Right lobe of liver (tissue), 6 donors: ENCODE measurements at regions not wholly inside any gene's neighbourhood (a gene's known extent, or its start where the extent isn't known, plus 50 kb on each side); places are given as distances from the start of the nearest gene placed in this dataset.

ENCODE experiments used
- ATAC-seq, 4 donors: fragments of 200-7000 bp; cut with Tn5 transposase; one replicate each; pipeline ENCODE4 v1.9.1; 2020; ENCODE audit warnings: mild to moderate bottlenecking in 4 of 4, moderate library complexity in 4 of 4
- DNase-seq, 3 donors: peaks; one replicate each; pipeline ENCODE4 v3.0.0-alpha.2; 2020
- H3K27ac ChIP-seq, 3 donors: fragments of 200-600 bp; one replicate each; pipeline ENCODE4 v1.8.0; 2022
- H3K27me3 ChIP-seq, 2 donors: fragments of 200-600 bp; one replicate each; pipeline ENCODE4 v1.8.0; 2022
- H3K36me3 ChIP-seq, 4 donors: fragments of 200-600 bp; sonication (generic) in 1 of 4; one replicate each; pipeline versions ENCODE4 v1.5.1 to v1.8.0; 2017 to 2022; ENCODE audit warnings: control low read depth in 1 of 4
- H3K4me1 ChIP-seq, 4 donors: fragments of 200-600 bp; sonication (generic) in 1 of 4; one replicate each; pipeline versions ENCODE4 v1.5.1 to v1.8.0; 2017 to 2022; ENCODE audit warnings: control low read depth in 1 of 4
- H3K4me3 ChIP-seq, 3 donors: fragments of 200-600 bp; one replicate each; pipeline ENCODE4 v1.8.0; 2022
- H3K9me3 ChIP-seq, 4 donors: fragments of 200-600 bp; sonication (generic) in 1 of 4; one replicate each; pipeline versions ENCODE4 v1.5.1 to v1.8.0; 2017 to 2022; ENCODE audit warnings: control low read depth in 1 of 4
- CTCF ChIP-seq, 4 donors: fragments of 200-600 bp in 3 of 4; fragments of 450-650 bp in 1 of 4; IDR thresholded peaks; one replicate each; pipeline versions ENCODE4 v1.5.1 to v1.8.0; 2016 to 2022; ENCODE audit warnings: antibody characterized with exemption in 4 of 4, mild to moderate bottlenecking in 2 of 4
- POLR2A ChIP-seq: fragments of 450-650 bp; IDR thresholded peaks from one replicate; pipeline ENCODE4 v1.6.1; 2017; ENCODE audit warnings: antibody characterized with exemption, mild to moderate bottlenecking
- WGBS: methylation state at CpG from one replicate; pipeline ENCODE4 v1.1.6; 2018; ENCODE audit warnings: low coverage, low lambda C conversion rate; ENCODE audit not compliant: insufficient coverage; ENCODE audit errors: missing lambda C conversion rate; 5-methylcytosine and 5-hydroxymethylcytosine counted together
- intact Hi-C, 2 donors: fragments of 100-400 bp; cut with DNase I; formaldehyde crosslinking; loops; one replicate each; pipeline versions ENCODE4 v1.11.2 to v1.14.1; 2022
- donor health status: DM: no; HTN: yes; CAD: no.
- donor health status: DM: no; HTN: no; CAD: no.
- donor health status: DM: no; HTN: no; CAD: no.
- donor health status: DM: no; HTN: yes; CAD: no.
- donor health status: DM: no; HTN: yes; CAD: no.

- TF ChIP-seq CTCF (IDR thresholded peaks at IDR 0.05) = no peak
- TF ChIP-seq POLR2A = no peak
- Histone ChIP-seq H3K27ac (no peak overlapping the region), H3K4me1 (no peaks in the 10 kb centered on the region), H3K27me3 (no peaks in the 10 kb centered on the region), H3K9me3 (no peaks in the 10 kb centered on the region), H3K36me3 (no peaks in the 10 kb centered on the region), H3K4me3 (no peak overlapping the region)
- WGBS = 17% methylated on average over 4 of the region's 4 CpGs
- DNase-seq = no peak
- ATAC-seq = no peak
- intact Hi-C loops = no loop called here
These were observed 301.2 kb upstream of the HSF2 start for GRCh38 chr6:122098201-122098678.

- WGBS = 45% methylated on average over 3 of the region's 3 CpGs
- Histone ChIP-seq H3K4me1 (no peaks in the 10 kb centered on the region), H3K9me3 (no peaks in the 10 kb centered on the region), H3K36me3 (no peaks in the 10 kb centered on the region), H3K4me3 (no peak overlapping the region), H3K27me3 (no peaks in the 10 kb centered on the region), H3K27ac (no peak overlapping the region)
- no peak for ATAC-seq
- TF ChIP-seq POLR2A (no peak), CTCF (IDR thresholded peaks at IDR 0.05) (no peak)
- no peak for DNase-seq
- intact Hi-C loops = no loop called here
These were observed 297.4 kb upstream of the HSF2 start for GRCh38 chr6:122102026-122102425.

DNA sequence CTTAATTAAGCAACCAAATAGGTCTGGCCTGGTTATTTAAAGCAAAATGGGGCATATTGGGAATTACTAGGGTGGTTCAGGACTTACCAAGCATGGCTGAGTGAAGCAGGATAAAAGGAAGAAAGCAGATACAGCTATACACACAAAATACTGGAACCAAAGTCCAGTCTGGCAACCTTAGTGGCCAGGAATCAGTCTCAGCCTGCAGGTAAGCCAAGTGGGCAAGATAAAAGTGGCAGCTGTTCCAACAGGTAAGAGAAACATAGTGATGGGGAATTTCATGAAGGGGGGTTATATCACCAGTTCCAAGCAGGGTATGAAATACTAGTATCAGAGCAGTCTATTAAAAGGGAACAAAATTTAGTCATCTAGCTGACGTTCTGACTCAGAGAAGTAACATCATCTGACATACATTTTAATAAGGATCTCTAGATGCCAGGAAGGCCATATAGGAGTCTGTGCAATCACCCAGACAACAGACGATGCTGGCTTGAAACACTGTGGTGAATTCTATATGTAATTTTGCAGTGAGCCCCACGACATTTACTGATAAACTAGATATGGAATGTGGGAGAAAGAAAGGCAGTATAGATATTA is 292.1 kb upstream of the HSF2 start:
- intact Hi-C loops = no loop called here
- TF ChIP-seq POLR2A = no peak
- TF ChIP-seq CTCF (IDR thresholded peaks at IDR 0.05) = no peak
- Histone ChIP-seq H3K27ac (no peak overlapping the region), H3K4me3 (no peak overlapping the region), H3K36me3 (no peaks in the 10 kb centered on the region), H3K27me3 (no peaks in the 10 kb centered on the region), H3K9me3 (no peaks in the 10 kb centered on the region), H3K4me1 (no peaks in the 10 kb centered on the region)
- no peak for ATAC-seq
- DNase-seq = no peak
- WGBS = 44% methylated on average over 3 of the region's 3 CpGs

DNA sequence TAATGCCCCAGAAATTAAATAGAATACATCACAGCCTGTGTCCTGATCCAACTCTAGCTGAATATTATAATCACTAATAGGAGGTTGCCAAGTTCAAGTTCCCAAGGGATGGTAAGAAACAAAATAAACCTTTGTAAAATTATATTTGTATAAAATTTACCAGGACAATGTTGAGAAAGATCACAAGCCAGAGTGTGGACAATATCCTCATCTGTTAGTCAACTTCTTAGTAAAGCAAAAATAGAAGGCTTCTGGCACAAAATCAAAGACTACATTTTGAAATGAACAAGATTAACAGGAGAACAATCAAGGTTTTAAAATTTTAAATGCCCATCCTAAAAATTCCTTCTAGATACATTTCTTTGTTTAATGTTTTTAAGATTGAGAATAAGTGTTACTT is 290.4 kb upstream of the HSF2 start:
- no peak overlapping the region for H3K4me3 ChIP-seq
- no peak overlapping the region for H3K27ac ChIP-seq
- H3K36me3 ChIP-seq = no peaks in the 10 kb centered on the region
- H3K4me1 ChIP-seq = no peaks in the 10 kb centered on the region
- H3K9me3 ChIP-seq = no peaks in the 10 kb centered on the region
- intact Hi-C loops = no loop called here
- ATAC-seq (no peak), DNase-seq (no peak)
- no peaks in the 10 kb centered on the region for H3K27me3 ChIP-seq
- TF ChIP-seq CTCF (IDR thresholded peaks at IDR 0.05) (no peak), POLR2A (no peak)

DNA sequence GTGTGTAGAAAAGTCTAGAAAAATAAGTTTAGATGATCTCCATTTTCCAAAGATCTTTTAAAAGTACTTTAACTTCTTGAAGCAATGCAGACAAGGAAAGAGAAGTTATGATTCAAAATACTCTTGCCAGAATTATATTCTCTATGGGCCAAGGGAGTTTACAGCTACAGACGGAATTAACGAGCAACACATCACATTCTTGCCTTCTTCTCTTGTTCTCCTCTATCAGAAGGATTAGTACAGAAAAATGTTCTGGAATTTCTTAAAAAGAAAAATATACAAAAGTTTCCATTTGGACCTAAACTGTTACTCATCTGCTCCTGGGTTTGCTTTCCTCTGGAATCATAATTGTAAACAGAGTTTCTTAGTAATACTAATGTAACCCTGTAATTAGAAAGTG is 284.7 kb upstream of the HSF2 start:
- no peak overlapping the region for H3K27ac ChIP-seq
- TF ChIP-seq CTCF (IDR thresholded peaks at IDR 0.05) (no peak), POLR2A (no peak)
- WGBS = 47% methylated on average over 2 of the region's 2 CpGs
- no peak overlapping the region for H3K4me3 ChIP-seq
- H3K4me1 ChIP-seq = no peaks in the 10 kb centered on the region
- intact Hi-C loops = no loop called here
- H3K36me3 ChIP-seq = no peaks in the 10 kb centered on the region
- ATAC-seq = no peak
- H3K27me3 ChIP-seq = no peaks in the 10 kb centered on the region
- H3K9me3 ChIP-seq = no peaks in the 10 kb centered on the region
- no peak for DNase-seq
